Urothelium cell line (cell line): ENCODE measurements at regions not wholly inside any gene's neighbourhood (a gene's known extent, or its start where the extent isn't known, plus 50 kb on each side); places are given as distances from the start of the nearest gene placed in this dataset.
A peak's percentile ranks its signal among the peaks of the same experiment; 100 is the strongest.
"Not testable (repeated sequence)": the region's sequence is repeated elsewhere in the genome, so short reads cannot be mapped to it uniquely, and the experiment has no call there.

ENCODE experiments used
- DNase-seq: peaks from one replicate; pipeline ENCODE4 v3.0.0; 2011; ENCODE audit warnings: low spot score, mixed read lengths
- FAIRE-seq: peaks from 2 replicates; lab custom pipeline; 2011; peaks lifted over from hg19 to GRCh38; lab: Jason Lieb, UNC

GRCh38 chr22:26840770-26841169, 183.4 kb downstream of the MIAT start:
- FAIRE-seq, DNase-seq: not testable (repeated sequence)

GRCh38 chr22:26842103-26842502, 184.7 kb downstream of the MIAT start:
- DNase-seq (no peak), FAIRE-seq (no peak)

GRCh38 chr22:26845021-26845743, 187.8 kb downstream of the MIAT start:
- peak; percentile 98 for FAIRE-seq
- peak; percentile 63 for DNase-seq

GRCh38 chr22:26846076-26846475, 188.7 kb downstream of the MIAT start:
- FAIRE-seq (no peak), DNase-seq (no peak)

GRCh38 chr22:26846645-26847044, 189.3 kb downstream of the MIAT start:
- FAIRE-seq (no peak), DNase-seq (peak; percentile 92)

GRCh38 chr22:26847046-26847445, 189.7 kb downstream of the MIAT start:
- no peak for FAIRE-seq
- no peak for DNase-seq

- FAIRE-seq (no peak), DNase-seq (no peak)
Measured at GRCh38 chr22:26847816-26848215, 190.4 kb downstream of the MIAT start.

GRCh38 chr22:26848244-26848920, 191.0 kb downstream of the MIAT start:
- DNase-seq (peak; percentile 95), FAIRE-seq (peak; percentile 98)

GRCh38 chr22:26849575-26849974, 192.2 kb downstream of the MIAT start:
- DNase-seq (no peak), FAIRE-seq (no peak)

- peak; percentile 44 for FAIRE-seq
- peak; percentile 4 for DNase-seq
Measured at GRCh38 chr22:26851125-26851524, 193.7 kb downstream of the MIAT start.

- DNase-seq (peak; percentile 67), FAIRE-seq (no peak)
Measured at GRCh38 chr22:26852176-26852575, 194.8 kb downstream of the MIAT start.

GRCh38 chr22:26853071-26853470, 195.7 kb downstream of the MIAT start:
- DNase-seq (no peak), FAIRE-seq (no peak)

GRCh38 chr22:26853495-26853894, 196.1 kb downstream of the MIAT start:
- DNase-seq (no peak), FAIRE-seq (no peak)

- DNase-seq (no peak), FAIRE-seq (peak; percentile 87)
Measured at GRCh38 chr22:26857169-26857568, 199.8 kb downstream of the MIAT start.

- no peak for FAIRE-seq
Measured at GRCh38 chr22:26860301-26860700, 202.9 kb downstream of the MIAT start.

GRCh38 chr22:26865021-26865420, 207.6 kb downstream of the MIAT start:
- DNase-seq (no peak), FAIRE-seq (peak; percentile 95)

More at GRCh38 chr22:26860301-26860700, 202.9 kb downstream of the MIAT start:
- no peak for DNase-seq

GRCh38 chr22:26883393-26883792, 226.0 kb downstream of the MIAT start:
- FAIRE-seq = peak; percentile 85
- DNase-seq = no peak

- FAIRE-seq (peak; percentile 97), DNase-seq (no peak)
Measured at GRCh38 chr22:26884921-26885320, 227.5 kb downstream of the MIAT start.

GRCh38 chr22:26885441-26886261, 228.3 kb downstream of the MIAT start:
- no peak for DNase-seq
- peak; percentile 48 for FAIRE-seq

GRCh38 chr22:26887456-26887855, 230.1 kb downstream of the MIAT start:
- FAIRE-seq = no peak
- DNase-seq = peak; percentile 90

GRCh38 chr22:26887916-26888315, 230.5 kb downstream of the MIAT start:
- DNase-seq (no peak), FAIRE-seq (peak; percentile 98)
